Suppressor macrophage (primary cell): ENCODE measurements at regions not wholly inside any gene's neighbourhood (a gene's known extent, or its start where the extent isn't known, plus 50 kb on each side); places are given as distances from the start of the nearest gene placed in this dataset.

Experiments used
- DNase-seq, 4 experiments: peaks; one replicate each; pipeline ENCODE4 v3.0.0-alpha.2; 2020 to 2022

- DNase-seq, result no peak
These were observed 417.4 kb upstream of the PIK3C3 start for GRCh38 chr18:41537666-41538065.

- DNase-seq, result no peak
These were observed 422.5 kb upstream of the PIK3C3 start for GRCh38 chr18:41532344-41533086.

GRCh38 chr18:41530970-41531369 lies 424.1 kb upstream of the PIK3C3 start:
- no peak for DNase-seq

GRCh38 chr18:41529093-41529492 lies 425.9 kb upstream of the PIK3C3 start:
- DNase-seq, result no peak

DNA sequence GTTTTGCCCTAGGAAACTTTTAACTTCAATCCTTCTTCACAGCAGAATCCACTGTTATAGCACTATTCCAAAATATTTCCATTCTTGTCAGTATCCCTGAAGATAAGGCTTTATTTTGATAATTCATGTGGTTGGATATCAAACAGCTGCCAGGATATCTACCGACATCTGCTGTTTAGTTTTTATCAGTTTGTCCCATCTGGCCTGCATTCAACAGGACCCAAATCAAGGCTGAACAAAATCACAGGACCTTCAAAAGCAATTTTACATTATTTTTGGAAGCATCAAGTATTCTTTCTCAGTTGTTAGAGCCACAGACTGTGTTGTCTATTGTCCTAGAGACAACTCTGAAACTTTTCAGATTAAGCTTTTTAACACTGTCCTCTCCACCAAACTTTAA lies 429.0 kb upstream of the PIK3C3 start:
- no peak for DNase-seq

DNA sequence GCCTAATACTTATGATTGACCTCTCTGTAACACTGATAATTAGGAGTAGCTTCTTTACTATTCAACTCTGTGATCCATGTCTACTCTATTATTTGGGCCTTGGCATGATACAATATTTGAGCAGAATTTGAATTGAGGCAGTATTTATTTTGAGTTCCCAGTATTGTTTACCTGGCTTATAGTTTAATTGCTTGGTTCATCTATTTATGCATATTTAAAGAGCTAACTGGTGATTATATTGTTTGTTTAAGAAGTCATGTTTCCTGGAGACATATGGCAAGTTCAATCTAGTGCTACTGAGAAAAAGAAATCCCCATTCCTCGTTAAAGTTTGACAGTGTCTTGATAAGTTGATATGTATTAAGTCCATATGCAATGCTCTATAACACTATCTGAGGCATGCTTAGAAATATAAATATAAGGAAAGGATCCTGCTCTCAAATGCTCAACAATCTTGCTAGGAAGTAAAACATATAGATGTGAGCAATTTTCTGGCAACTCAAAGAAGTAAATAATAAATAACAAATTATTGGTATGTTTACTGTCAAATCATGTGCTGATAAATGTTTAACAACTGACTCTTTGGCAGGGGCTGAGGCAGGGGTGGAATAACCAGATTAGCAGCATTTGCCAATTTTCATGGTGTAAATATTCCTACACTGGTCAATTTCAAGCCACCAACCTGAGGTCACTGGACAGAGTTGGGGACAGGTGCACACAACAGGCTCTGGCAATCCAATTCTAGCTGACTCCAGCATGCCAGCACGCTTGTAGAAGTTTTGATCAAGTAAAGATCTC lies 430.2 kb upstream of the PIK3C3 start:
- DNase-seq, result no peak

- DNase-seq, result no peak
These were observed 437.9 kb upstream of the PIK3C3 start for GRCh38 chr18:41517142-41517541.

GRCh38 chr18:41513438-41513837 lies 441.6 kb upstream of the PIK3C3 start:
- no peak for DNase-seq

DNA sequence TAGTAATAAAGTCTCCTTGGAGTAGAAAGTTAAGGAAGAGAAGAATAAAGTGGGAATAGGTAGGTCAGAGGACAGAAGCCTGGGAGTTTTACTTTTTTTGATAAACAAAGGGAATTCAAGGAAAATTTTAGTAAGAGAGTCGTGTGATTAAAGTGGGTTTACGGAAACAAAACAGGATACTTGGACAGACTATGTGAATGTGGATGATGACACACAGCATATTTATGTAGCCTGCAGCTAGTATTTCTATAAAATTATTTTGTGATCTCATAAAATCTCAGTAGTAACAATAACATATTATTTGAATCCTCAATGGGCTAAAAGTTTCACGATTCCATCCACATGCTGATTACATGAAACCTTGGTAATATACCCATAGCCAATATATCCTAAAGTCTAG lies 450.7 kb upstream of the PIK3C3 start:
- no peak for DNase-seq

DNA sequence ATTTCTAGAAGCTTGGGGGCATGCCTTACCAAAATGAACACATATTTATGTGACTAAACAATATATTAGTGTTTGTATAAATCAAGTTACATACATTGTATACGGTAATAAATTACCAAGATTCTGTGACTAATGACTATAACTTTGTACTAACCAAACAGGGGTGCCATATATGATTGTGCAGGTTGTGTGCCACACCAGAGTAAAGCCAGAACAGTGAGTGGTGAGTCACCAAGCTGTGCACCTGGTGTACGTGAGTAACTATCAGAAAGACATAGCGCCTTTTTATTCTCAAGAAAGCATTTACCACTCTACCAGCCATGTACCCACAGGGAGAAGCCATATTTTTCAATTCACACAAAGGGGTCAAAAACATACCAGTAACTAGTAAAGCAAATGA lies 453.2 kb upstream of the PIK3C3 start:
- DNase-seq, result no peak

DNA sequence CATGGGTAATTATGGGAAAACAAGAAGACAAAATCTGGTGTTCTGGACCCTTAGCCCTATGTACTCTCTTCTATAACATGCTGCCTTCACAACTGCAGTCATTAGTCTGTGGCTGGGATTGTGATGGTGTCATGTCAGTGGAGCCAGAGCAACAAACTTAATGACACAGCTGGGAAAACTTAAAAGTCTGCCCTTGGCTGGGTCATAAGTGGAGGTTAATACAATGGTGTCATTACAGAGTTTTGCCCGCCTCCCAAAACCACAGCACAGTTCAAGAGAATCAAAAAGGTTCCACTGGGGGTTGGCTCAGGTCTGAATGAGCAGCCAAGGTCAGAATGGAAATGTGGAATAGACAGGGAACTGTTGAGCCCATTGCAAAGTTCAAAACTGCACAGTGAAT lies 455.7 kb upstream of the PIK3C3 start:
- DNase-seq, result no peak

DNA sequence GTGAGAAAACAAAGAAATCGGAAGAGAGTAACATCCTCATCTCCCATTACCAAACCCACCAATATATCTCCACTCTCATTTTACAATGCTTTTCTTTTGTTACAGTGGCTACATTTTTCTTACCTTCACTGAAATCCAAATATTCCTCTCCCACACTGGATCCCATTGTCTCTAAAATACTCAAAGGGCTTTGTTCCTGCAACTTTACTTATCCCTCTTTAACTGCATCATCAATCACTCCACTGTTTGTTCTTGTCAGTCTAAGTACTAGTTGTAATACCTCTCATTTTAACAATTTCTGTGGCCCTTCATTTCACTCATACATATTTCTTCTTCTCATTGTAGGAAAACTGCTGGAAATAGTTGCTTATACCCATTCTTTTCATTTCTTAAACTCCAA lies 464.2 kb upstream of the PIK3C3 start:
- DNase-seq, result no peak

GRCh38 chr18:41486575-41486974 lies 468.5 kb upstream of the PIK3C3 start:
- peak in 1 of 4 experiments; percentile 1 for DNase-seq

- no peak for DNase-seq
These were observed 471.0 kb upstream of the PIK3C3 start for GRCh38 chr18:41484069-41484468.

DNA sequence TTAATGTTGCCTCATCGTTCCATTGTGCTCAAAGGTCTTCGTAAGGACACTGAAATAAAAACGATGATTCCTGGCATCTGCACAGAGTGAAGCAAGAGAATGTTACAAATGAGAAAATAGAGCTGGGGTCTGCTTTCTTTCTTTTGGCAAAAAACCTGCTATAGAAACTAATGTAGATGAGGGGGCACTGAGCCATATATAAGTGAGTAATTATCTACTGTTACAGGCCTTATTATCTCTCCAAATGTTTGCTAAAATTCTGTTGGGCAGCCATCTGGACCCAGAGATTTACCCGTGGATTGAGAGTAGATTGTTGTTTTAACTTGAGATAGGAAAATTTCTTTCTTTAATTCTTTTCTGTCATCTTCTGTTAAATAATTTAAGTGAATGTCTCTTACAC lies 472.5 kb upstream of the PIK3C3 start:
- DNase-seq, result no peak

GRCh38 chr18:41466436-41467160 lies 488.4 kb upstream of the PIK3C3 start:
- DNase-seq, result no peak

- no peak for DNase-seq
These were observed 489.6 kb upstream of the PIK3C3 start for GRCh38 chr18:41465386-41465785.

- DNase-seq, result no peak
These were observed 490.8 kb upstream of the PIK3C3 start for GRCh38 chr18:41464278-41464677.

- DNase-seq, result no peak
These were observed 492.1 kb upstream of the PIK3C3 start for GRCh38 chr18:41462946-41463345.

GRCh38 chr18:41461114-41461513 lies 493.9 kb upstream of the PIK3C3 start:
- no peak for DNase-seq

- no peak for DNase-seq
These were observed 495.4 kb upstream of the PIK3C3 start for GRCh38 chr18:41459656-41460055.

DNA sequence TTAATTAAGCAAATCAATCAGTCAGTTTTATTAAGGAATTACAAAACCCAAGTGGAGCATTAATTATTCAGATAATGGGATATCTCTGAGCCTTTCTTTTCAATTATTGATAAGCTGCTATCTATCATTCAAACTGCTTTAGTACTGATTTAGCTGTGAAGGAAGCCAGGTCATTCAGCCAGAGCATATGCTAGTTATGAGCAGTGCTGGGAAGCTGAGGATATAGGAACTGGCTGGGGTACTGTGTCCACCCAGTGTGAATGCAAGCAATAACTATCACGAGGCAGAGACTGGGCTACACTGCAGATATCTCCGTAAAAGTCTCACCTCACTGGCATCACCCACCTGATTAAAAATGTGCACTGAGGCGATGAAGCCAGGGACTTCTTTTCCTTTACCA lies 496.7 kb upstream of the PIK3C3 start:
- DNase-seq, result no peak

DNA sequence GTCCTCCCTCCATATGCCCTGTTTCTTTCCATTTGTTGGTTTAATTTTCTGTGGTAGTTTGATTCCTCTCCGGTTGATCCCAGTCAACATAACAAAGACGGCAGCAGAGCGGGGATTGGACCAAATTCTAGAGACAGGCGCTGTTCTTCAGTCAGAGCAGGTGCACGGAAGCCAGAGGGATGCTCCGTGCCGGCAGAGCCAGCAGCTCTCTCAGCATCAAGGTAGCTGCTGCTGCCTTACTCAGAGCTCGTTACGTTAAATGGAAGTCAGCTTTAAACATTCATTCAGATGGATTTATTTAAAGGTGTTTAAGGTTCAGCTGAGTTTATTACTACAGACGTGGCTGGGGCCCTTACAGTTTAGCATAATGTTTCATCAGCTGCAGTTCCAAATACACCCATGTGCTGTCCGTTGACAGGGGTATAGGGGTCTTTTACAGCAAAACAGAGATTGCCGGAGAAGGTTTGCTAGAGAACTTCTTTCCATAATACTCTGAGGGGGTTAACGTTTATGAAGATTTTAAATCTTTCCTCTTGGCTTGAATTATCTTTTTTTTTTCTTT lies 497.2 kb upstream of the PIK3C3 start:
- no peak for DNase-seq
